Heart left ventricle (tissue), 16 donors: ENCODE measurements at regions not wholly inside any gene's neighbourhood (a gene's known extent, or its start where the extent isn't known, plus 50 kb on each side); places are given as distances from the start of the nearest gene placed in this dataset.

Experiments used
- ATAC-seq, 4 donors: fragments of 200-7000 bp; cut with Tn5 transposase; one replicate each; pipeline ENCODE4 v1.9.1; 2020 to 2022; ENCODE audit warnings: moderate library complexity in 4 of 4, mild to moderate bottlenecking in 3 of 4, moderate number of reproducible peaks in 1 of 4
- DNase-seq, 5 donors: peaks; one replicate each; pipeline ENCODE4 v3.0.0-alpha.2; 2020
- H3K27ac ChIP-seq, 12 donors: fragments of 200-600 bp; sonication (generic) in 4 of 12; one replicate each; pipeline versions ENCODE4 v1.5.0 to v1.8.0; 2016 to 2022; ENCODE audit warnings: mild to moderate bottlenecking in 2 of 12
- H3K27me3 ChIP-seq, 9 donors: fragments of 200-600 bp; sonication (generic) in 2 of 9; one replicate each; pipeline versions ENCODE4 v1.5.1 to v1.8.0; 2016 to 2022; ENCODE audit warnings: mild to moderate bottlenecking in 3 of 9
- H3K36me3 ChIP-seq, 9 donors: fragments of 200-600 bp; sonication (generic) in 2 of 9; one replicate each; pipeline versions ENCODE4 v1.5.0 to v1.8.0; 2018 to 2022; ENCODE audit warnings: mild to moderate bottlenecking in 2 of 9
- H3K4me1 ChIP-seq, 12 donors: fragments of 200-600 bp; sonication (generic) in 4 of 12; one replicate each; pipeline versions ENCODE4 v1.5.0 to v1.8.0; 2016 to 2022; ENCODE audit warnings: mild to moderate bottlenecking in 3 of 12
- H3K4me3 ChIP-seq, 12 donors: fragments of 200-600 bp; sonication (generic) in 4 of 12; one replicate each; pipeline versions ENCODE4 v1.5.0 to v1.8.0; 2017 to 2022; ENCODE audit warnings: mild to moderate bottlenecking in 9 of 12, moderate library complexity in 4 of 12
- H3K9me3 ChIP-seq, 12 donors: fragments of 200-600 bp; sonication (generic) in 4 of 12; one replicate each; pipeline versions ENCODE4 v1.5.0 to v1.8.0; 2016 to 2022; ENCODE audit warnings: mild to moderate bottlenecking in 1 of 12
- POLR2A ChIP-seq, 2 donors: fragments of 450-650 bp; IDR thresholded peaks; one replicate each; pipeline ENCODE4 v1.6.1; 2017; ENCODE audit warnings: antibody characterized with exemption in 2 of 2, mild to moderate bottlenecking in 2 of 2, moderate library complexity in 2 of 2
- WGBS, 4 donors: extraction: QIAGEN DNeasy Blood & Tissue Kit in 2 of 4; methylation state at CpG; one replicate each; pipeline versions ENCODE4 v1.1.5 to v1.1.7; 2013 to 2018; 5-methylcytosine and 5-hydroxymethylcytosine counted together
- intact Hi-C, 10 donors: fragments of 100-400 bp; cut with DNase I; formaldehyde crosslinking; loops; one replicate each; pipeline versions ENCODE4 v1.11.1 to v1.14.2; 2022
- TF ChIP-seq, protein P1 (sequence below), 12 donors: fragments of 200-600 bp; sonication (generic) in 4 of 12; IDR thresholded peaks; one replicate each; pipeline versions ENCODE4 v1.5.0 to v1.8.0; 2018 to 2022; ENCODE audit warnings: antibody characterized with exemption in 12 of 12, mild to moderate bottlenecking in 5 of 12
- donor health status: ischemic (EF 13 %, LVEDD 7.1; RV severe dilation, severe dysfunction).
- donor health status: healthy with polysubstance abuse.
- donor health status: DM: no; HTN: yes; CAD: no.
- donor health status: DM: no; HTN: no; CAD: no.
- donor health status: ischemic (EF 25% LVEDD 6.9; RV normal size, moderate dysfunction).
- donor health status: ischemic (EF 25% LVEDD 5.7; RV mildly dilated, moderate dysfunction).
- donor health status: healthy.
- donor health status: DM: yes; HTN: yes; CAD: no.
- donor health status: ischemic (EF 35%, LVEDD 5.7; RV mildly dilated, moderate dysfunction).
- donor health status: nonischemic (EF 11% LVEDD 7.7; RV severe dilation, severe dysfunction).
- donor health status: DM: yes; HTN: yes; CAD: no.
- donor health status: PGD.
- donor health status: ischemic (EF 29% LVEDD 5.4; RV normal size, mild dysfunction).
- donor health status: nonischemic (EF 23%, LVEDD 6.1; RV moderate dilation, normal function).

DNA sequence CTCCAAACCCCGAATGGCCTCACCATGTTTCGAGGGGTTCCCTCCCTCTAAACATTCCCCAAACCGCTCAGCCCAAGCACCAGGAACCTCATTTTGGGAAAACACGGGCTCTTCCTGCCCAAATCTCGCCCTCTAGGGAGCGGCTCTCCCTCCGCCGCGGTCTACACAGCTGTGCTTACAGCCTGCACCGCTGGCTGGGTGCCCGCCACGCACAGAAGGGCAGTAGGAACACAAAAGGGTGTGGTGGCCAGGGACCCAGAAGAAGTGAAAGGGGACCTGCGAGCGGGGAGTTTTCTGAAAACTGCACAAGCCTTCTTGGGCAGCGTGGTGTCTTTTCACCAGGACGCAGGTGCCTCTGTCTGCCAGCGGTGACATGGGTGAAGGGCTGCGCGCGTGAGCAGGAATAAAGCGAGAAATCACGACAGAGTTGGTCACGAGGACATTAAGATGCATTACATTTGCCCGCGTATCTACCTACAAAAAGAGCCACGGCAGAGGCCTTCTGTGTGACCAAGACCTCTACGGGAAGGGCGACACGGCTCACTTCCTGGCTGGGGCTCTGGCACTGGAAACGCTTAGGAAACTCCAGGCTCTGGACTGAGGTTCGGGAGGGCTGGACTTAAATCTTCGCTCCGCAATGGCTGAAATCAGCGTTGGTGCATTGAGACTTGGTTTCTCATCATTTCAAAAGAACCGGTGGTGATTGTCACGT, 171.7 kb downstream of the LSM5 start:
- no peaks in the 10 kb centered on the region for H3K9me3 ChIP-seq
- H3K27ac ChIP-seq, result peak overlapping the region in 1 of 12 donors; percentile 24
- peaks cover 0 to 12% (median 0%) of the 10 kb centered on the region in 12 donors for H3K4me1 ChIP-seq
- peak in 3 of 4 donors; percentile 61 to 75 (median 63) for ATAC-seq
- intact Hi-C loops, result no loop called here
- no peaks in the 10 kb centered on the region for H3K36me3 ChIP-seq
- DNase-seq, result peak; percentile 18 to 64 (median 29)
- H3K27me3 ChIP-seq, result peaks cover 0 to 21% (median 0%) of the 10 kb centered on the region in 9 donors
- no peak for TF ChIP-seq POLR2A (IDR thresholded peaks at IDR 0.05)
- TF ChIP-seq, protein P1, sequence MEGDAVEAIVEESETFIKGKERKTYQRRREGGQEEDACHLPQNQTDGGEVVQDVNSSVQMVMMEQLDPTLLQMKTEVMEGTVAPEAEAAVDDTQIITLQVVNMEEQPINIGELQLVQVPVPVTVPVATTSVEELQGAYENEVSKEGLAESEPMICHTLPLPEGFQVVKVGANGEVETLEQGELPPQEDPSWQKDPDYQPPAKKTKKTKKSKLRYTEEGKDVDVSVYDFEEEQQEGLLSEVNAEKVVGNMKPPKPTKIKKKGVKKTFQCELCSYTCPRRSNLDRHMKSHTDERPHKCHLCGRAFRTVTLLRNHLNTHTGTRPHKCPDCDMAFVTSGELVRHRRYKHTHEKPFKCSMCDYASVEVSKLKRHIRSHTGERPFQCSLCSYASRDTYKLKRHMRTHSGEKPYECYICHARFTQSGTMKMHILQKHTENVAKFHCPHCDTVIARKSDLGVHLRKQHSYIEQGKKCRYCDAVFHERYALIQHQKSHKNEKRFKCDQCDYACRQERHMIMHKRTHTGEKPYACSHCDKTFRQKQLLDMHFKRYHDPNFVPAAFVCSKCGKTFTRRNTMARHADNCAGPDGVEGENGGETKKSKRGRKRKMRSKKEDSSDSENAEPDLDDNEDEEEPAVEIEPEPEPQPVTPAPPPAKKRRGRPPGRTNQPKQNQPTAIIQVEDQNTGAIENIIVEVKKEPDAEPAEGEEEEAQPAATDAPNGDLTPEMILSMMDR (IDR thresholded peaks at IDR 0.05), result no peak
- 23 to 43% (median 34%) methylated on average over 33 to 36 of the region's 36 CpGs for WGBS, 4 donors
- H3K4me3 ChIP-seq, result peak overlapping the region in 11 of 12 donors; percentile 2 to 56 (median 46)

DNA sequence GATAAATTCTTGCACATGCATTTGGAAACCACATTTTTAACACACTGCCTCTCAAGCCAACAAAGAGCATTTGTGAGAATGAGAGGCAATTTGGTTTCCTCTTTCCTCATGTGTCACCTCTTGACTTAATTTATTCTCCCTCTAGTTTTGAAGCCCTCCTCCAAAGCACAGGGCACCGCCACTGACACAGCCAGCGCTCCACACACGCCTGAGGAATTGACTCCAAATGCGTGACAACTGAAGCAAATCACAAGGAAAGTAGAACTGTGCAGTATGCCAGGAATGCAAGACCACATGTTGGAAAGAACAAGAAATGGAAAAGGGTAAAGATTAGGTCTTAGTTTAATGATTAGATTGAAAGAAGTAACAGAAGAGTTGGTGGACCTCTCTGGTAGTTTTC, 173.3 kb downstream of the LSM5 start:
- peaks cover 0 to 21% (median 0%) of the 10 kb centered on the region in 9 donors for H3K27me3 ChIP-seq
- DNase-seq (no peak), ATAC-seq (no peak)
- no peak for TF ChIP-seq POLR2A (IDR thresholded peaks at IDR 0.05)
- TF ChIP-seq, protein P1 (IDR thresholded peaks at IDR 0.05), result no peak
- H3K9me3 ChIP-seq, result no peaks in the 10 kb centered on the region
- no peaks in the 10 kb centered on the region for H3K36me3 ChIP-seq
- 76 to 93% (median 87%) methylated on average over 4 of the region's 4 CpGs for WGBS, 4 donors
- H3K27ac ChIP-seq, result no peak overlapping the region
- intact Hi-C loops, result no loop called here
- H3K4me1 ChIP-seq, result peaks cover 0 to 12% (median 0%) of the 10 kb centered on the region in 12 donors
- H3K4me3 ChIP-seq, result no peak overlapping the region

DNA sequence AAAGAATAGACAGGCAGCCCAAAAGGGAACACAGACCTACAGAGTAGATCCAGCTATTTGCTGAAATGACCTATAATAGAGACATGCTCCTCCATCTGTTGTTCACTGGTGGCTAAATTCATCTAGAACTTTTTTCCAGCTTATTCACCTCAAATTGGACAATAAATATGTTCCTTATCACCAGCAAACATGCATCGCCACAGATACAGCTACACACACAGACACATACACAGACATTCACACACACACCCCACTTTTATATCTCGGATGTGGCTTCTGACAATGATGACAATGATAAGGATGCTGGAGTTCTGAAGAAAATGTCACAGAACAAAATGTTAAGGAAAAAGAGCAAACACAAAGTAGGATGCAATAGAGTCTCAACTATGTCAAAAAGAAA, 175.4 kb downstream of the LSM5 start:
- H3K27ac ChIP-seq, result no peak overlapping the region
- peaks cover 0 to 12% (median 0%) of the 10 kb centered on the region in 12 donors for H3K4me1 ChIP-seq
- peaks cover 0 to 21% (median 0%) of the 10 kb centered on the region in 9 donors for H3K27me3 ChIP-seq
- no peaks in the 10 kb centered on the region for H3K9me3 ChIP-seq
- no peak overlapping the region for H3K4me3 ChIP-seq
- WGBS, 4 donors, result 73 to 89% (median 82%) methylated on average over 2 of the region's 2 CpGs
- no peaks in the 10 kb centered on the region for H3K36me3 ChIP-seq
- DNase-seq (no peak), ATAC-seq (no peak)
- TF ChIP-seq, protein P1 (IDR thresholded peaks at IDR 0.05), result no peak
- no peak for TF ChIP-seq POLR2A (IDR thresholded peaks at IDR 0.05)
- intact Hi-C loops, result no loop called here

DNA sequence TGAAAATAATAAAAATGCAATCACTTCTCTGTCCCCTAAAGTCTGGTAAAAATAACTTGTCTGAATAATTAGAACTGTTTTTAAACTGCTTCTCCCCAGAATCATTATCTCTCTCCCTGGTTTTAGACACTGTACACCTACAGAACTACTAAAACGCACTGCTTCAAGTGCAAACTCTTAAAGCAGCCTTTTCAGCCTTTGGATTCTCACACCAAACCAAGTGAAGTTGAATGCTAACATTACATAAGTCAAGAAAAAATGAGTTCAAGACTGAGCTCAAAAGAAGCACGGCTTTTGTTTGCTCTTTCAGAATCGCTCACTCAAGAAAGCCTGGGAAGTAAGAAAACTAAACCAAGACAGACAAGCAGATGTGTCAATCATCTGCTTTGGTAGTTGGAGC, 188.8 kb downstream of the LSM5 start:
- peaks cover 2 to 65% (median 32%) of the 10 kb centered on the region in 9 donors for H3K27me3 ChIP-seq
- H3K4me1 ChIP-seq, result peaks cover 0 to 18% (median 0%) of the 10 kb centered on the region in 12 donors
- WGBS, 4 donors, result 80 to 87% (median 86%) methylated on average over 3 of the region's 3 CpGs
- no peaks in the 10 kb centered on the region for H3K36me3 ChIP-seq
- no peak overlapping the region for H3K4me3 ChIP-seq
- intact Hi-C loops, result no loop called here
- DNase-seq (no peak), ATAC-seq (no peak)
- no peaks in the 10 kb centered on the region for H3K9me3 ChIP-seq
- TF ChIP-seq, protein P1 (IDR thresholded peaks at IDR 0.05), result no peak
- no peak for TF ChIP-seq POLR2A (IDR thresholded peaks at IDR 0.05)
- no peak overlapping the region for H3K27ac ChIP-seq
